Activated naive CD4-positive, alpha-beta T cell (primary cell): ENCODE measurements at regions not wholly inside any gene's neighbourhood (a gene's known extent, or its start where the extent isn't known, plus 50 kb on each side); places are given as distances from the start of the nearest gene placed in this dataset.
"Not testable (repeated sequence)": the region's sequence is repeated elsewhere in the genome, so short reads cannot be mapped to it uniquely, and the experiment has no call there.

Experiments
- DNase-seq, 4 experiments: peaks; one replicate each; lab custom pipeline; 2025; lab: John Stamatoyannopoulos, UW

GRCh38 chr2:198913394-198914152 lies 544.2 kb downstream of the SATB2 start:
- DNase-seq = no peak

DNA sequence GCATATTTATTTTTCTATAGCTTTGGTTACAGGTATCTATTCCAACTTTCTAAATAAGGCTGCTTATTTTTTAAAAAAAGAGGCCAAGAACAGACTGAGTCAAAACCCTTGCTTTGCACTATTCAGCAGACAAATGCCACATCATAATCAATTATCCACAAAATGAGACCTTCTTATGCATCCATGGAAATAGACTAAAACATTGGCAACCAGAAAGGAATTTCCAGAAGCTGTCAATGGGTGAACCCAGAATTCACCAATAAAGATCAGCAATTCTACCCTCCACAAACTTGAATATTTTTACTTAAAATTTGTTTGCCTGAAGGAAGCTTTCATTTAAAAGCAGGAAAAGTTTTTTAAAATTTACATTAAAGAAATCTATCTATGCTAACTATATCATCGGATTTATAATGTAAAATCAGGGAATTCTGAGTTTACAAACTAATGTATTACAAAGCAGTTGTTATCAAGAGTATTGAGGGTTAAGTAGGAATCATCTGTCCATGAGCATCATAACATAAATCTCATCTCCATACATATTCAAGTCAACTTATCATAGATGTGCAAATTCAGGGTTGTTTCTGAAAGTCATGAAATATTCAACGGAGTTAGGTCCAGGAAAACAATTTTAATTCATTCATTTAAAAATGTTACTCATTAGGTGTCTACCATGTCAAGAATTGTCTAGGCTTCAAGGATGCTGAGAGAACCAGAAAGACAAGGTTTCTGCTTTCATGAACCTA lies 548.0 kb downstream of the SATB2 start:
- no peak for DNase-seq

- no peak for DNase-seq
Measured at GRCh38 chr2:198905881-198906612, 551.7 kb downstream of the SATB2 start.

- DNase-seq = no peak
Measured at GRCh38 chr2:198901894-198902293, 555.8 kb downstream of the SATB2 start.

DNA sequence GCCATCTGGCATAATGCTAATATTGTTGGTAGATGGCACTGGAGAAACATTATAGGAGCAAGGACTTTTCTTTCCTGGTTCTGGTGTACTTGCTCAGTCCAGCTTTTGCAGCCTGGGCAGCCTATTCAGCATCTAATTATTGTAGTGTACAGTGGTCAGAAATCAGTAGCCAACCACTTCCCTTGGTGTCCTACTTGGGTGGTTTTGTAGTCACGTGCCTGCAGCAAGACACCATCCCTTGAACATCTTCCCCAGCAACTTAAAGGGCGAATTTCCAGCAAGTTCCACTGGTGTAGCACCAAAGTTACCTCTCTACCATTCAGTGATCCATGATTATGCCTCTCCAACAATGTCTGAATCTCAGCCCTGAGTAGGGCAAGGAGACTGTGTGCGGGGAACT lies 557.6 kb downstream of the SATB2 start:
- DNase-seq = no peak

DNA sequence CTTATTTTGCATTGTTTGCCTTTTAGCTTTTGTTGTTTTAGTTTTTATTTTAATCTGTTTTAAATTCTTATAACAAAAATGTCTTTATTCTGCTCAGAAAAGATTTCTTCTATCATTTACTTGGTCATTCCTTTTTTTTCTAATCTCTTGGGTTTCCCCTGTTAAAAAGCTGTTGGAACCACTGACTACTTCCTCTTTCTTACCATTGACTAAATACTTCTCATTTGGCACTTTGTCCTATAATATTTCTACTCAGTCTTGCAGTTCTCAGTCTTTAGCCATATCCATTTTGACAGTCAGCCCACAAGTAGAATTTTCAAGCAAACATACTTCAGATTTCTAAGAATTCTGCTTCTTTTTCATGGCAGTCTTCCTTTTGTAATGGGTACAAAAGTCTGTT lies 567.2 kb downstream of the SATB2 start:
- DNase-seq = no peak

GRCh38 chr2:198883604-198884003 lies 574.1 kb downstream of the SATB2 start:
- DNase-seq = no peak

DNA sequence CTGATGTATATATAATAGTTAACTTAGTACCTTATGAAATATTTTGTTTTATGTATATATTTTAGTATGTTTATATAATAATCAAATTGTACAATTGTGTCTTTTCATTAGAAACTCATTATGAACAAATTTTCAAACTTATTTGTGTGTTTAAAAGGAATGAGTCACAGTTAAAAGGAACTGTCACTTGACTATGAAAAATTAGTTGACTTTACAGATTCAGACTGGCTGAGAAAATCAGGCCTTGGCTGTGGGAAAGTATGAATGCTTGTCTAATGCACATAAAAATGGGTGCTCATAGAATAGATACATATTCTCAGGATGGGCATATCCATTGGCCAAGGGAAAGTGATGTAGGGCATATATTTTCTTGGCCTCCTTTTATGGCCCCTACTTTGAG lies 576.8 kb downstream of the SATB2 start:
- DNase-seq = no peak

DNA sequence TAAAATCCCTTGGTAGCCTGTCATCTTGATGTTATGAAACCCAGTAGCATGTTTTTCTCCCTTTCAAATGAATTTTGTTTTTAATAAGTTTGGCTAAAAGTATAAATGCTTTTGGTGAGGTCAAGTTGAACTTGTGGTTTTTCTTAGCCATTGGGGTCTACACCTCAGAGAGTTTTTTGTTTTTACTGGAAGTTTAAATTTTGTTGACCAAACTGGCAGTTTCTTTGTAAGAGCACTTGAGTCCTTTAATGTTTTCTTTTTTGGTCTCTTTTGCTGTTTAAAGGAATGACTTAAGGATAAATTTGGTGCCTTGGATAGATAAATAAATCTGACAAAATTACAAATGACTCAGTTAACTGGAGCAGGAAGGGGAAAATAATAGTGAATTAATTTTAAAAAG lies 577.3 kb downstream of the SATB2 start:
- DNase-seq = no peak

DNA sequence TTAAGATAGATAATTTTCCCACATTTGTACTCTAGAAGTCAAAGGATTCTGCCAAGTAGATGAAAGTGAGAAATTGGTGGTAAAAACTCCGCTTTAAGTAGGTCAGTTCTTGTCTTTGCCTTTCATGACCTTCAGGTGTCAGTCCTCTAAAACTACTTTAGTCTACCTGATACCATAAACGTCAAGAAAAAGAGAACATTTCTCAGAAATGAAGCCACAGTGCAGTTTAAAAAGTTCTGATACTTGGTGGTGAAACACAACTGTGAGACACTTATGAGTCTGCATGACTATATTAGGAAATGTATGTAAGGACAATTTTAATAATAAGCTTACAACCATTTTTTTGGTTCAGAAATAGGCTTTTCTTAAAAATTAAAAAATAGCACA lies 583.3 kb downstream of the SATB2 start:
- no peak for DNase-seq

DNA sequence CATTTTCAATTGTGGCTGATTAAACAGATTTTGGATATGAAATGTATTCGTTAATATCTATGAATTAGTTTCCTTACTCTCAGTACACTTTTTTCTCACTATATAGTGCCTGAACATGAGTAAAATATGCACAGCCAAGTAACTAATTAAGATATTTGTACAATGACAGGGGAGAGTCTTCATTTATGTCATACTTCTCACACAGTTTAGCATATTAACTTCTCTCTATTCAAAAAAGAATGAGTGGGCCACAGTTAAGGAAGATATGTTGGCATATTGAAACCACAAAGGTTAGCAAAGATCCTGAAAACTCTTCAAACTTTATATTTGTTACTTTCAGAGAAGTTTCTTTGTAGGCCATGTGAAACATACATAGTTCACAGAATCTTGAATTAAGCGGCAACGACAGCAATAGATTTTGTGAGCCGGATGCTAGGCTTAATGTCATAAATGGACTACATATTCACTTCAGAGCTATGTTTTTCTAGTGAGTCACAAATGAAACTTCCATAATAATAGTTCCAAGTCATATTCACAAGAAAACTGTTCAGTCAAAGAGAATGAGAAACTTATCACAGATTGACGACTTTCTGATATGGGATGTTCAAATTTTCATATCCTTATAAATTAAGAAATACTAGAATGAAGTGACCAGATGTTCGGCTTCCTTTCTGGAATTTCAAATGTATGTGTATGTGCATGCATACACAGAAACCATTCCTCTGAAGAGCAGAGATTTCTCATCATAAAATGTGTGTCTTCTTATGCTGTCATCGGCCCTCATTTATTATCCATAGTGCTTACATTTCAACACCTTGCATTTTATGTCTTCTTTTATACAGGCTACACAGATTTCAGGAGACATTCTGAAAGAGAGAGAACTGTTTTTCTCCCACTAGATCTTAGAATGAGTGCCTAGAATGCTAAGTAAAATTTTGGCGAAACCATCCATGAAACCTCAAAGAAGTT lies 584.0 kb downstream of the SATB2 start:
- no peak for DNase-seq

DNA sequence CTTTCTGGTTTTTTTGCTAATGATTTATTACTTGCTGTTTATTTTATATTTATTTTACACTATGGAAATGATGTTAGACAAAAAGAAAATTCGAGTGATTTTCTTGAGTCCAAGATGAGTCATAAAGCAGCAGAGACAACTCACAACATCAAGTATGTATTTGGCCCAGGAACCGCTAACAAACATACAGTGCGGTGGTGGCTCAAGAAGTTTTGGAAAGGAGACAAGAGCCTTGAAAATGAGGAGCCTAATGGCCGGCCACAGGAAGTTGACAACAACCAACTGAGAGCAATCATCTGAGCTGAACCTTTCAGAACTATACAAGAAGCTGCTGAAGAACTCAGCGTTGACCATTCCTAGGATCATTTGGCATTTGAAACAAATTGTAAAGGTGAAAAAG lies 594.1 kb downstream of the SATB2 start:
- no peak for DNase-seq

GRCh38 chr2:198861080-198861479 lies 596.7 kb downstream of the SATB2 start:
- no peak for DNase-seq

DNA sequence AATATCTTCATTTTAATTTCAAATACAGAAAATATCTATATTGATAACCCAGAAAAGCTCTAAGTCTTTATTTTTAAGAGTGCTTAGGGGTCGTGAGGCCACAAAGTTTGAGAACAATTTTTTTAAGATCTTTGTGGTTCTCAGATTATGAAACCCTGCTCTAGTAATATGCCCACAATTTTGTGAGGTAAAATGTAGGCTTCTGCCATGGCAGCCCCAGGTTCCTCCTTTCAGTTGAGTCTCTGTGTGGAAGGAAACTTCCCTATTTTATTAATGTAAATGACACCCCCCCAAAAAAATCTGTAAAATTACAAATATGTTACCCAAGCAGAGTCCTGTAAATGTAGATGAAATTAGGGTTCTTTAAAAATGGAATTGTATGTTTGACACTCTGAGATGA lies 600.5 kb downstream of the SATB2 start:
- no peak for DNase-seq

- not testable (repeated sequence) for DNase-seq
Measured at GRCh38 chr2:198855746-198856145, 602.0 kb downstream of the SATB2 start.

DNA sequence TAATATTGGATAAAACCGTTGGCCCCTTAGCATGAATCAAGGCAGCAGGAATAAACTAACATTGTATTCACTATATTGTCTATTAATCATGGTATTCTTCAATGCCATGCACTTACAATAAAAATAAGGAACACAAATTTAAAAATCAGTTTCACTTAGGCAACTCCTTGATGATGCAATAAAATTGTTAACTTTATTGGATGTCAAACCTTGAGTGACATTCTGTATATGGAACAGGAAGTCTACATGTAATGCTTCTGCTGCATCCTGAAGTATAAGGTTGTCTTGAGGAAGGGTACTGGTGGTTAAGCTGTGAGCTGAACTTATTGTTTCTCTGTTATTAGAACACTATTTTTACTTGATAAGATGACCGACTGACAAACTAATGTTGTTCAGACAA lies 605.5 kb downstream of the SATB2 start:
- DNase-seq = no peak

DNA sequence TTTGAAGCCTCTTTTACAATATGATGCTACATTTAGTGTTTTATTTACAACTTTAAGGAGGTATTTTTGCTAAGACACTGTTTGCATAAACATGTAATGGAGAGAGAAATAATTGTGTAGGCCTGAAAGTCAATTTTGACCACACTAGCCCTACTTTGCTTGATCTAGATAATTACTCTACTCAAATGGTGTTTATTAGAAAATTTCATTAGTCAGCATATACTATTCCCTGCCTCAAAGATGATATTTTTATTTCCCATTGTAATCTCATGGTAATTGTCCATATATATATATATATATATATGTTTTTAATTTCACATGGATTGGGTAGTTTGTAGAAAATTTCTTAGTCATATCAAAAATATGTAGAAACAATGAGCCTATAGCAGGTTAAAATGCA lies 632.2 kb downstream of the SATB2 start:
- no peak for DNase-seq

GRCh38 chr2:198817536-198817935 lies 640.2 kb downstream of the SATB2 start:
- DNase-seq = no peak

DNA sequence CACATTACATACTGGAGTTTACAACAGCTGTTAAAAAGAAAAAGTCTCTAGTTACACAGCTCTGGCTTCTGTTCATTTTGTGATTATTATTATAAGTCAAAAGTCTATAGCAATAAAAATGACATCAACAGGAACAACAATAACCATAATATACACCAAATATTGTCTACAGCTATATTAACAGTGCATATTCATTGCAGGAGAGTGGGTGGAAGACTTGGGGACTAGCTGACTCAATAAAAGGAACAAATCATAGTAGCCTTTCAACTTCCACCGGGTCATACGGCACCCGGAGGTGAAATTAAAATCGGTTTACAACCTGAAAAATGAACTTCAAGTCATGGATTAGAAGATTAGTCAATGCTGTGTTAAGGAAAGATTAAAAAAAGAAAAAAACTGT lies 642.1 kb downstream of the SATB2 start:
- DNase-seq = no peak

DNA sequence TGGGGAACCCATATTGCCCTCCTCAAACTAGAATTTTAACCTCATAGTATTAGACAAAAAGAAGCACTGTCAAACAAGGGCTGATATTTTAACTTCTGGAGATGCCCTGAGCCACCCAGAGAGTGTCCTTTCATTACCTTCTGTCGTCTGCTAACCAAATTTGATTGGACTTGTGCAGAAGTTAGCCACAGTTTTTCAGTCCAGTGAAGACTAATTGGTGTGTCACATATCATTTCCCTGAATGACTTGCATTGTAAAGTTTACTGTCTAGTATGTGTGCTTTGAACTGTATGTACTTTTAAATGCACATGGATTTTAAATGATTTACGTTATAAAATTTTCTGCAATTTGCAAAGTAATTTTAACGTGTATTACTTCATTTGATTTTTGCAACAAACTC lies 646.5 kb downstream of the SATB2 start:
- DNase-seq = no peak

- DNase-seq = no peak
Measured at GRCh38 chr2:198809976-198810375, 647.8 kb downstream of the SATB2 start.

- DNase-seq = no peak
Measured at GRCh38 chr2:198807131-198807530, 650.6 kb downstream of the SATB2 start.
